H1 (cell line): ENCODE measurements at regions not wholly inside any gene's neighbourhood (a gene's known extent, or its start where the extent isn't known, plus 50 kb on each side); places are given as distances from the start of the nearest gene placed in this dataset.

ENCODE experiments used
- CTCF ChIA-PET: fragments of 300-600 bp; sonication (Branson Sonifier 250); formaldehyde crosslinking; loops from one replicate; lab custom pipeline; 2021; ENCODE audit not compliant: partially characterized antibody; lab: Charles Lee
- POLR2A ChIA-PET: fragments of 300-600 bp; sonication (Branson Sonifier 250); formaldehyde crosslinking; loops from one replicate; lab custom pipeline; 2021; ENCODE audit warnings: inconsistent platforms; ENCODE audit not compliant: partially characterized antibody; lab: Charles Lee
- DNase-seq, 2 experiments: peaks; one replicate each; pipeline versions ENCODE4 v3.0.0 to v3.0.0-alpha.2; 2010 to 2022; ENCODE audit warnings: low spot score in 2 of 2, low read depth in 1 of 2, mixed read lengths in 1 of 2
- FAIRE-seq: peaks from 2 replicates; lab custom pipeline; 2011; peaks lifted over from hg19 to GRCh38; lab: Jason Lieb, UNC
- H2AFZ ChIP-seq: 2 replicates; pipeline ENCODE4 v1.8.1; 2012; ENCODE audit warnings: low read length, inconsistent platforms
- H2AK5ac ChIP-seq: 2 replicates; pipeline ENCODE4 v1.6.1; 2013; ENCODE audit warnings: low read depth, low read length
- H2BK120ac ChIP-seq: replicated peaks from 2 replicates; pipeline ENCODE3; 2013; ENCODE audit warnings: low read depth, low read length, inconsistent platforms
- H2BK12ac ChIP-seq: 2 replicates; pipeline ENCODE4 v1.6.1; 2013; ENCODE audit warnings: low read depth, low read length
- H2BK15ac ChIP-seq: 2 replicates; pipeline ENCODE4 v1.6.1; 2013; ENCODE audit warnings: low read length
- H2BK20ac ChIP-seq: 2 replicates; pipeline ENCODE4 v1.6.1; 2013; ENCODE audit warnings: low read length
- H2BK5ac ChIP-seq: 2 replicates; pipeline ENCODE4 v1.6.1; 2013; ENCODE audit warnings: low read depth, low read length
- H3K14ac ChIP-seq: 2 replicates; pipeline ENCODE4 v1.6.1; 2013; ENCODE audit warnings: inconsistent platforms; ENCODE audit not compliant: insufficient read length
- H3K18ac ChIP-seq: 2 replicates; pipeline ENCODE4 v1.6.1; 2013; ENCODE audit warnings: low read length; ENCODE audit errors: extremely low read depth
- H3K23ac ChIP-seq: 2 replicates; pipeline ENCODE4 v1.6.1; 2013; ENCODE audit warnings: inconsistent platforms; ENCODE audit not compliant: insufficient read length
- H3K23me2 ChIP-seq: 2 replicates; pipeline ENCODE4 v1.6.1; 2013; ENCODE audit warnings: low read depth, low read length
- H3K27ac ChIP-seq: 2 replicates; pipeline ENCODE4 v1.6.1; 2011; ENCODE audit warnings: low read depth, low read length, inconsistent platforms
- H3K27me3 ChIP-seq, 4 experiments: replicated peaks in 1 of 4; 1 replicate in 1 of 4; 2 replicates in 3 of 4; pipeline versions ENCODE4 v1.6.1 to v1.8.1; 2011 to 2013; ENCODE audit warnings: low read length in 3 of 4, mild to moderate bottlenecking in 3 of 4, inconsistent platforms in 2 of 4, mixed read lengths in 2 of 4, moderate library complexity in 1 of 4; ENCODE audit not compliant: control insufficient read depth in 3 of 4, insufficient read depth in 3 of 4; ENCODE audit errors: extremely low read depth in 1 of 4
- H3K36me3 ChIP-seq, 4 experiments: 2 replicates each; pipeline versions ENCODE4 v1.6.1 to v1.8.1; 2011 to 2013; ENCODE audit warnings: mild to moderate bottlenecking in 4 of 4, low read length in 3 of 4, moderate library complexity in 2 of 4, control low read depth in 1 of 4, inconsistent platforms in 1 of 4; ENCODE audit not compliant: insufficient read depth in 4 of 4, control insufficient read depth in 2 of 4
- H3K4ac ChIP-seq: replicated peaks from 2 replicates; pipeline ENCODE3; 2013; ENCODE audit warnings: low read length, low read depth, mixed read lengths, inconsistent platforms; ENCODE audit not compliant: insufficient read length
- H3K4me1 ChIP-seq, 4 experiments: replicated peaks in 1 of 4; 1 replicate in 1 of 4; 2 replicates in 3 of 4; pipeline versions ENCODE4 v1.6.1 to v1.8.1; 2011 to 2013; ENCODE audit warnings: low read length in 3 of 4, inconsistent platforms in 2 of 4, mixed read lengths in 1 of 4; ENCODE audit not compliant: insufficient read depth in 4 of 4, control insufficient read depth in 3 of 4
- H3K4me2 ChIP-seq, 2 experiments: 2 replicates each; pipeline versions ENCODE4 v1.6.1 to v1.8.1; 2011 to 2013; ENCODE audit warnings: low read depth in 2 of 2, low read length in 2 of 2, control low read depth in 1 of 2, inconsistent platforms in 1 of 2, mild to moderate bottlenecking in 1 of 2; ENCODE audit not compliant: insufficient read depth in 1 of 2
- H3K4me3 ChIP-seq, 4 experiments: fragments of 200-600, 300-600 bp in 1 of 4; sonication (generic), shearing (Covaris generic), sonication (Bioruptor Twin) in 1 of 4; 2 replicates each; pipeline versions ENCODE4 v1.5.1 to v1.8.1; 2011 to 2016; ENCODE audit warnings: low read length in 4 of 4, low read depth in 3 of 4, control low read depth in 2 of 4, inconsistent platforms in 2 of 4, mild to moderate bottlenecking in 2 of 4, mixed read lengths in 1 of 4, moderate library complexity in 1 of 4; ENCODE audit not compliant: insufficient read depth in 2 of 4; ENCODE audit errors: extremely low read depth in 1 of 4
- H3K56ac ChIP-seq: replicated peaks from 2 replicates; pipeline ENCODE3; 2013; ENCODE audit warnings: low read depth, mild to moderate bottlenecking, mixed read lengths, low read length, inconsistent platforms; ENCODE audit not compliant: insufficient read length
- H3K79me1 ChIP-seq: 2 replicates; pipeline ENCODE4 v1.6.1; 2013; ENCODE audit warnings: low read depth, low read length, control low read depth
- H3K79me2 ChIP-seq, 2 experiments: 2 replicates each; pipeline versions ENCODE4 v1.6.1 to v1.8.1; 2012 to 2013; ENCODE audit warnings: low read length in 2 of 2, mild to moderate bottlenecking in 2 of 2, inconsistent platforms in 1 of 2; ENCODE audit not compliant: insufficient read depth in 2 of 2, control insufficient read depth in 1 of 2
- H3K9ac ChIP-seq, 4 experiments: replicated peaks in 1 of 4; 1 replicate in 1 of 4; 2 replicates in 3 of 4; pipeline versions ENCODE4 v1.6.1 to v1.8.1; 2011 to 2013; ENCODE audit warnings: low read depth in 3 of 4, low read length in 3 of 4, control low read depth in 2 of 4, mild to moderate bottlenecking in 2 of 4, moderate library complexity in 2 of 4, inconsistent platforms in 1 of 4; ENCODE audit errors: extremely low read depth in 1 of 4
- H3K9me3 ChIP-seq, 2 experiments: 2 replicates each; pipeline versions ENCODE4 v1.6.1 to v1.8.1; 2012 to 2013; ENCODE audit warnings: mild to moderate bottlenecking in 2 of 2, moderate library complexity in 2 of 2, control low read depth in 1 of 2, inconsistent platforms in 1 of 2, low read depth in 1 of 2, low read length in 1 of 2, mixed read lengths in 1 of 2; ENCODE audit not compliant: insufficient read depth in 2 of 2
- H4K20me1 ChIP-seq, 2 experiments: replicated peaks in 1 of 2; 2 replicates each; pipeline versions ENCODE3 to v1.8.1; 2011 to 2013; ENCODE audit warnings: inconsistent platforms in 2 of 2, low read length in 2 of 2, mild to moderate bottlenecking in 1 of 2; ENCODE audit not compliant: insufficient read depth in 2 of 2, control insufficient read depth in 1 of 2
- H4K5ac ChIP-seq: 2 replicates; pipeline ENCODE4 v1.6.1; 2013; ENCODE audit warnings: low read length, low read depth, mixed read lengths, inconsistent platforms; ENCODE audit not compliant: insufficient read length
- H4K8ac ChIP-seq: 2 replicates; pipeline ENCODE4 v1.8.0; 2013; ENCODE audit warnings: mild to moderate bottlenecking, moderate library complexity, low read length, inconsistent platforms; ENCODE audit not compliant: insufficient read depth; ENCODE audit errors: extremely low read depth
- H4K91ac ChIP-seq: replicated peaks from 2 replicates; pipeline ENCODE3; 2013; ENCODE audit warnings: low read length, mixed read lengths, inconsistent platforms; ENCODE audit not compliant: insufficient read length
- BACH1 ChIP-seq: IDR thresholded peaks from 2 replicates; pipeline ENCODE4 v1.6.1; 2012; ENCODE audit warnings: low read length, improper control_type of control experiment
- EGR1 ChIP-seq: IDR thresholded peaks from 2 replicates; pipeline ENCODE4 v1.6.1; 2011; ENCODE audit warnings: low read depth, low read length, borderline replicate concordance
- JUN ChIP-seq: IDR thresholded peaks from 2 replicates; pipeline ENCODE4 v1.6.1; 2011; ENCODE audit warnings: low read depth, mild to moderate bottlenecking, improper control_type of control experiment, low read length
- KDM4A ChIP-seq: IDR thresholded peaks from one replicate; pipeline ENCODE4 v1.7.1; 2012; ENCODE audit warnings: low read depth, mild to moderate bottlenecking, moderate library complexity, low read length, inconsistent platforms; ENCODE audit not compliant: severe bottlenecking
- RNF2 ChIP-seq: fragments of 200-900, 300-1000 bp; sonication (generic); IDR thresholded peaks from 2 replicates; pipeline ENCODE4 v1.7.1; 2016; ENCODE audit warnings: borderline replicate concordance, low read depth, mild to moderate bottlenecking, antibody characterized with exemption, low read length; ENCODE audit not compliant: poor library complexity, severe bottlenecking; ENCODE audit errors: missing control alignments
- SP4 ChIP-seq: IDR thresholded peaks from 2 replicates; pipeline ENCODE4 v1.6.1; 2012; ENCODE audit warnings: low read length, inconsistent platforms
- TAF7 ChIP-seq: optimal IDR thresholded peaks from 2 replicates; pipeline ENCODE3; 2011; ENCODE audit warnings: low read depth, mild to moderate bottlenecking, inconsistent platforms, low read length, moderate library complexity, borderline replicate concordance
- TEAD4 ChIP-seq: IDR thresholded peaks from 2 replicates; pipeline ENCODE4 v1.6.1; 2012; ENCODE audit warnings: low read depth, low read length, inconsistent platforms, mixed read lengths
- ZNF274 ChIP-seq: IDR thresholded peaks from 2 replicates; pipeline ENCODE4 v1.7.0; 2012; ENCODE audit warnings: low read length, borderline replicate concordance; ENCODE audit errors: extremely low read depth
- WGBS, 2 experiments: shearing (Covaris generic) in 1 of 2; methylation state at CpG; one replicate each; pipeline versions ENCODE4 v1.1.6 to v1.1.7; 2013 to 2015; ENCODE audit warnings: low lambda C conversion rate in 2 of 2, mixed read lengths in 2 of 2, inconsistent platforms in 1 of 2, low coverage in 1 of 2, missing lambda C conversion rate in 1 of 2; ENCODE audit not compliant: insufficient replicate concordance in 2 of 2, insufficient coverage in 1 of 2, insufficient read length in 1 of 2; ENCODE audit errors: extremely low coverage in 1 of 2, missing lambda C conversion rate in 1 of 2; 5-methylcytosine and 5-hydroxymethylcytosine counted together

DNA sequence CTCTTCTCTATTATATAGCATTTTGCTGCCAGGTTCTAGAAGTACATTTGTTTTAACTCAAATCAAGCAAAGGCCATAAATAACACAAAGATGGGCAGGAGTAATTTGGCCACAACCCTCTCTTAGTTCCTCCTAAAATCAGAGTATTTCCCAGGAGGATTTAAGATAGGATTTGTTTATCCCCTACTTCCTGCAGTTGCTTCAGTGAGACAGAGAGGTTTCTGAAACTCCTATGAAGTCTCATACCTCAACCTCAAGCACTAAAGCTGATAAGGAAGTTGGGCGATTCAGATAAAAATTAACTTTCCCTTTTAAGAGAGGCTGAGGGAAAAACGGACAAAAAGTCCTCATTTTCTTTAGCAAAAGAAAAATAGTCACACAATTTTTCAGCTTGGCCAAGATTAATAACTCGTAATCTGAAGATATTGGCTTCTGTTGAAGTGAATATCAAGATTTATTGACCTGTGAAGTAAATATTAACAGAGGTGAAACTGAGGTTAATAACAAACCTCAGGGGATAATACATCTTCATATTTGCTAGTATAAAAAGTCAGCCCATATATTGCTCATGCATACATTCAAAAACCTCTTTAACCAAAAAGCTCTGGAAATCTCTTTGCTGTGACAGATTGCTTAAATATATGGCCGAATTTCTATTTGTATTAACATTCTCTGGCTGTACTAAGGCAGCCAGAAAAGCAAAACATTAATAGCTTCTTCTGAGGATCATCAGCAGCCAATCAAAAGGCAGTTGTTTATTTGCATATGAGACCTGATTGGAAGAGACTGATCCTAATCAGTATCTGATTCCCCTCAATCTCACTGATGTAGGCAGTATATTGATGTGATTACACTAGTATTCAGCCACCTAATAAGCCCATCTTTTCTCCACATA, 90.6 kb upstream of the GADL1 start:
- no peak for TF ChIP-seq ZNF274
- no peak for TF ChIP-seq JUN
- TF ChIP-seq SP4 = no peak
- no peak for TF ChIP-seq BACH1
- TF ChIP-seq TAF7 = no peak
- no peak for TF ChIP-seq TEAD4
- TF ChIP-seq KDM4A = no peak
- no peak for TF ChIP-seq EGR1
- no peak for TF ChIP-seq RNF2
- DNase-seq (no peak), FAIRE-seq (no peak)
- H2BK20ac ChIP-seq = no peak overlapping the region
- H3K79me1 ChIP-seq = no peaks in the 10 kb centered on the region
- H3K36me3 ChIP-seq = no peaks in the 10 kb centered on the region
- no peak overlapping the region for H2AFZ ChIP-seq
- H3K14ac ChIP-seq = no peak overlapping the region
- H2BK120ac ChIP-seq = no peak overlapping the region
- 93% methylated on average over 4 of the region's 4 CpGs; no CpG with 5 or more reads in 1 of the 2 experiments for WGBS, 2 experiments
- H3K27ac ChIP-seq = no peak overlapping the region
- no peak overlapping the region for H3K23ac ChIP-seq
- H3K18ac ChIP-seq = no peak overlapping the region
- H2BK5ac ChIP-seq = no peak overlapping the region
- CTCF ChIA-PET = interaction anchor here (0.6 to 1.2 kb wide), 3 partner anchors 14 to 1261 kb away, joined by 3 to 4 read pairs (median 3); no protein-coding TSS in a partner anchor
- no peak overlapping the region for H2BK12ac ChIP-seq
- H4K5ac ChIP-seq = no peak overlapping the region
- H3K4me3 ChIP-seq = no peak overlapping the region
- no peak overlapping the region for H4K91ac ChIP-seq
- H3K79me2 ChIP-seq = no peaks in the 10 kb centered on the region
- H3K9me3 ChIP-seq = no peaks in the 10 kb centered on the region
- H3K4me2 ChIP-seq = no peak overlapping the region
- H4K8ac ChIP-seq = no peak overlapping the region
- no peak overlapping the region for H3K56ac ChIP-seq
- POLR2A ChIA-PET = no interaction called here
- no peak overlapping the region for H2AK5ac ChIP-seq
- no peaks in the 10 kb centered on the region for H4K20me1 ChIP-seq
- no peak overlapping the region for H3K4ac ChIP-seq
- no peak overlapping the region for H3K9ac ChIP-seq
- no peaks in the 10 kb centered on the region; a peak in 2 of 7 replicates for H3K4me1 ChIP-seq
- no peaks in the 10 kb centered on the region for H3K23me2 ChIP-seq
- H2BK15ac ChIP-seq = no peak overlapping the region
- no peaks in the 10 kb centered on the region for H3K27me3 ChIP-seq
